ENCODE measurements at regions not wholly inside any gene's neighbourhood (a gene's known extent, or its start where the extent isn't known, plus 50 kb on each side); places are given as distances from the start of the nearest gene placed in this dataset.

DNA sequence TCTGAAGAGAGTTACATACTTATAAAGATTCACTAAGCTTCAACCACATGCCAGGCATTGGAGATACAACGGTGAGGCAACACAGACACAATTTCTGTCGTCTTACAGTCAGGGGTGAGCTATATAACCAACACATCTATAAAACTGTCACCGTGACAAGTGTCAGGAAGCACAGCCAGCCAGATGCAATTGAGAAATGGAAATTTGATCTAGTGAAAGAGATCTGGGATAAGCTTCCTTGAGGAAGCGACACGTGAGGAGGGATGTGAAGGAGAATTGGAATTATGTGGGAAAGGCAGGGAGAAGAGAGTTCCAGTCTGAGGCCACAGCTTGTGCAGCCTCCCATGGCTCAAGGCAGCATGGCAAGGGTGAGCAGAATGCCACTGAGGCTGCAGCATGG is 50.9 kb upstream of the ZNF354B start:
- CTCF ChIA-PET = no interaction called here
- BruUV-seq (replicated peaks) = no TSS peak
- H3K9me3 ChIP-seq (replicated peaks; ENCODE audit: control insufficient read depth, insufficient read depth, low read length) = no peaks in the 10 kb centered on the region; the same call in 1 of the 3 replicates
- no peaks in the 10 kb centered on the region for H3K4me1 ChIP-seq (ENCODE audit: control insufficient read depth, insufficient read depth, low read length)
- SMC1A ChIA-PET (ENCODE audit: uncharacterized antibody, unreplicated experiment) = no interaction called here
- no peak for FAIRE-seq
- no peak for DNase-seq (ENCODE audit: low read depth, low spot score)
- H3K9ac ChIP-seq (ENCODE audit: control insufficient read depth, insufficient read depth, low read length) = no peak overlapping the region
- no peaks in the 10 kb centered on the region for H3K79me2 ChIP-seq (ENCODE audit: control insufficient read depth, insufficient read depth, low read length)
- RAD21 ChIA-PET (ENCODE audit: unreplicated experiment) = no interaction called here
- no peak overlapping the region for H3K27ac ChIP-seq (ENCODE audit: control insufficient read depth, insufficient read depth)
- H3K4me3 ChIP-seq = no peak overlapping the region
- TF ChIP-seq TARDBP (IDR thresholded peaks at IDR 0.05; ENCODE audit: borderline replicate concordance) (no peak), SUZ12 (IDR thresholded peaks at IDR 0.05; ENCODE audit: unreplicated experiment) (no peak), ETV6 (conservative IDR thresholded peaks at IDR 0.05 in 1 of 2, IDR thresholded peaks at IDR 0.05 in 1 of 2; ENCODE audit: borderline replicate concordance in 1 of 2, low read depth in 1 of 2) (no peak), POLR2A (IDR thresholded peaks at IDR 0.05; ENCODE audit: low read depth, low read length) (no peak), NR2C2 (IDR thresholded peaks at IDR 0.05; ENCODE audit: borderline replicate concordance, control insufficient read depth, insufficient read length, low read depth) (no peak), JUNB (IDR thresholded peaks at IDR 0.05) (no peak), TCF7 (IDR thresholded peaks at IDR 0.05; ENCODE audit: borderline replicate concordance) (no peak), LARP7 (IDR thresholded peaks at IDR 0.05) (no peak), IKZF2 (IDR thresholded peaks at IDR 0.05) (no peak)
- TF ChIP-seq, protein P1, sequence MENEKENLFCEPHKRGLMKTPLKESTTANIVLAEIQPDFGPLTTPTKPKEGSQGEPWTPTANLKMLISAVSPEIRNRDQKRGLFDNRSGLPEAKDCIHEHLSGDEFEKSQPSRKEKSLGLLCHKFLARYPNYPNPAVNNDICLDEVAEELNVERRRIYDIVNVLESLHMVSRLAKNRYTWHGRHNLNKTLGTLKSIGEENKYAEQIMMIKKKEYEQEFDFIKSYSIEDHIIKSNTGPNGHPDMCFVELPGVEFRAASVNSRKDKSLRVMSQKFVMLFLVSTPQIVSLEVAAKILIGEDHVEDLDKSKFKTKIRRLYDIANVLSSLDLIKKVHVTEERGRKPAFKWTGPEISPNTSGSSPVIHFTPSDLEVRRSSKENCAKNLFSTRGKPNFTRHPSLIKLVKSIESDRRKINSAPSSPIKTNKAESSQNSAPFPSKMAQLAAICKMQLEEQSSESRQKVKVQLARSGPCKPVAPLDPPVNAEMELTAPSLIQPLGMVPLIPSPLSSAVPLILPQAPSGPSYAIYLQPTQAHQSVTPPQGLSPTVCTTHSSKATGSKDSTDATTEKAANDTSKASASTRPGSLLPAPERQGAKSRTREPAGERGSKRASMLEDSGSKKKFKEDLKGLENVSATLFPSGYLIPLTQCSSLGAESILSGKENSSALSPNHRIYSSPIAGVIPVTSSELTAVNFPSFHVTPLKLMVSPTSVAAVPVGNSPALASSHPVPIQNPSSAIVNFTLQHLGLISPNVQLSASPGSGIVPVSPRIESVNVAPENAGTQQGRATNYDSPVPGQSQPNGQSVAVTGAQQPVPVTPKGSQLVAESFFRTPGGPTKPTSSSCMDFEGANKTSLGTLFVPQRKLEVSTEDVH (IDR thresholded peaks at IDR 0.05; ENCODE audit: low read depth, partially characterized antibody) = no peak
- TF ChIP-seq, protein P2, sequence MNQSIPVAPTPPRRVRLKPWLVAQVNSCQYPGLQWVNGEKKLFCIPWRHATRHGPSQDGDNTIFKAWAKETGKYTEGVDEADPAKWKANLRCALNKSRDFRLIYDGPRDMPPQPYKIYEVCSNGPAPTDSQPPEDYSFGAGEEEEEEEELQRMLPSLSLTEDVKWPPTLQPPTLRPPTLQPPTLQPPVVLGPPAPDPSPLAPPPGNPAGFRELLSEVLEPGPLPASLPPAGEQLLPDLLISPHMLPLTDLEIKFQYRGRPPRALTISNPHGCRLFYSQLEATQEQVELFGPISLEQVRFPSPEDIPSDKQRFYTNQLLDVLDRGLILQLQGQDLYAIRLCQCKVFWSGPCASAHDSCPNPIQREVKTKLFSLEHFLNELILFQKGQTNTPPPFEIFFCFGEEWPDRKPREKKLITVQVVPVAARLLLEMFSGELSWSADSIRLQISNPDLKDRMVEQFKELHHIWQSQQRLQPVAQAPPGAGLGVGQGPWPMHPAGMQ (IDR thresholded peaks at IDR 0.05; ENCODE audit: borderline replicate concordance) = no peak
- TF ChIP-seq, protein P3, sequence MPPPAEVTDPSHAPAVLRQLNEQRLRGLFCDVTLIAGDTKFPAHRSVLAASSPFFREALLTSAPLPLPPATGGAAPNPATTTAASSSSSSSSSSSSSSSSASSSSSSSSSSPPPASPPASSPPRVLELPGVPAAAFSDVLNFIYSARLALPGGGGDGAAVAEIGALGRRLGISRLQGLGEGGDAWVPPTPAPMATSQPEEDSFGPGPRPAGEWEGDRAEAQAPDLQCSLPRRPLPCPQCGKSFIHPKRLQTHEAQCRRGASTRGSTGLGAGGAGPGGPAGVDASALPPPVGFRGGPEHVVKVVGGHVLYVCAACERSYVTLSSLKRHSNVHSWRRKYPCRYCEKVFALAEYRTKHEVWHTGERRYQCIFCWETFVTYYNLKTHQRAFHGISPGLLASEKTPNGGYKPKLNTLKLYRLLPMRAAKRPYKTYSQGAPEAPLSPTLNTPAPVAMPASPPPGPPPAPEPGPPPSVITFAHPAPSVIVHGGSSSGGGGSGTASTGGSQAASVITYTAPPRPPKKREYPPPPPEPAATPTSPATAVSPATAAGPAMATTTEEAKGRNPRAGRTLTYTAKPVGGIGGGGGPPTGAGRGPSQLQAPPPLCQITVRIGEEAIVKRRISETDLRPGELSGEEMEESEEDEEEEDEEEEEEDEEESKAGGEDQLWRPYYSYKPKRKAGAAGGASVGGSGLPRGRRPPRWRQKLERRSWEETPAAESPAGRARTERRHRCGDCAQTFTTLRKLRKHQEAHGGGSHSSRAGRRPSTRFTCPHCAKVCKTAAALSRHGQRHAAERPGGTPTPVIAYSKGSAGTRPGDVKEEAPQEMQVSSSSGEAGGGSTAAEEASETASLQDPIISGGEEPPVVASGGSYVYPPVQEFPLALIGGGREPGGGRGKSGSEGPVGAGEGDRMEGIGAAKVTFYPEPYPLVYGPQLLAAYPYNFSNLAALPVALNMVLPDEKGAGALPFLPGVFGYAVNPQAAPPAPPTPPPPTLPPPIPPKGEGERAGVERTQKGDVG (CRISPR knock-in tag; IDR thresholded peaks at IDR 0.05) = no peak
- WGBS (ENCODE audit: insufficient coverage, insufficient replicate concordance, low lambda C conversion rate, missing lambda C conversion rate) = 13% methylated on average over 5 of the region's 5 CpGs
- no peaks in the 10 kb centered on the region for H4K20me1 ChIP-seq (ENCODE audit: control insufficient read depth, insufficient read depth)
- no peak overlapping the region for H3K4me2 ChIP-seq (ENCODE audit: control insufficient read depth, insufficient read depth)
- H2AFZ ChIP-seq (ENCODE audit: control insufficient read depth, low read depth, low read length) = no peak overlapping the region
- POLR2A ChIA-PET = interaction anchor here (1.3 kb wide), 1 partner anchor 9 kb away, joined by 3 read pairs; no protein-coding TSS in a partner anchor
- H3K27me3 ChIP-seq (replicated peaks in 1 of 2; ENCODE audit: control insufficient read depth in 2 of 2, insufficient read depth in 2 of 2, low read length in 1 of 2) = no peaks in the 10 kb centered on the region
- no peak for ATAC-seq
- in situ Hi-C loops (cut with MboI) = no loop called here
- H3K36me3 ChIP-seq (ENCODE audit: control insufficient read depth in 2 of 2, insufficient read depth in 2 of 2, low read length in 1 of 2) = no peaks in the 10 kb centered on the region
- intact Hi-C loops (cut with micrococcal nuclease; ENCODE audit: unreplicated experiment) = no loop called here

All from GM12878 (cell line).